ENCODE measurements at regions not wholly inside any gene's neighbourhood (a gene's known extent, or its start where the extent isn't known, plus 50 kb on each side); places are given as distances from the start of the nearest gene placed in this dataset.

DNA sequence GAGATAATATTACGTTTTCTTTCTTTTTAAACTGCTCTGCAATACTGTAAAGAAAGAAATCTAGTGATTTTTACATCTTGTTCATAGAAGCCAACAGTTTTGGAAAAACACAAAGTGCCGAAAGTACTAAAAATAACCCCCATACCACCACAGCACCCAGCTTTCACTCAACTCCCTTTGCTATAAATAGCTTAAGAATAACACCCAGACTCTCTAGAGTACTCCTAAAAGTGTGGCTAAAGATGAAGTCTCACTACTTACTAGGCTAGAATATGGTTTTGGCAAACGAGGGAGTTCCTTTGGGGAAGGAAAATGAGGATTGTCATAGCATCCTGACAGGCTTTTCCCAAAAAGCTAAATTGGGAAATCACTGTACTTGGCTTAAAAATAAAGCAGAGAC, 151.8 kb upstream of the ANK3 start:
- TF ChIP-seq, protein P1, sequence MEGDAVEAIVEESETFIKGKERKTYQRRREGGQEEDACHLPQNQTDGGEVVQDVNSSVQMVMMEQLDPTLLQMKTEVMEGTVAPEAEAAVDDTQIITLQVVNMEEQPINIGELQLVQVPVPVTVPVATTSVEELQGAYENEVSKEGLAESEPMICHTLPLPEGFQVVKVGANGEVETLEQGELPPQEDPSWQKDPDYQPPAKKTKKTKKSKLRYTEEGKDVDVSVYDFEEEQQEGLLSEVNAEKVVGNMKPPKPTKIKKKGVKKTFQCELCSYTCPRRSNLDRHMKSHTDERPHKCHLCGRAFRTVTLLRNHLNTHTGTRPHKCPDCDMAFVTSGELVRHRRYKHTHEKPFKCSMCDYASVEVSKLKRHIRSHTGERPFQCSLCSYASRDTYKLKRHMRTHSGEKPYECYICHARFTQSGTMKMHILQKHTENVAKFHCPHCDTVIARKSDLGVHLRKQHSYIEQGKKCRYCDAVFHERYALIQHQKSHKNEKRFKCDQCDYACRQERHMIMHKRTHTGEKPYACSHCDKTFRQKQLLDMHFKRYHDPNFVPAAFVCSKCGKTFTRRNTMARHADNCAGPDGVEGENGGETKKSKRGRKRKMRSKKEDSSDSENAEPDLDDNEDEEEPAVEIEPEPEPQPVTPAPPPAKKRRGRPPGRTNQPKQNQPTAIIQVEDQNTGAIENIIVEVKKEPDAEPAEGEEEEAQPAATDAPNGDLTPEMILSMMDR (IDR thresholded peaks at IDR 0.05; ENCODE audit: partially characterized antibody, unreplicated experiment): no peak
- Mint-ChIP-seq H3K4me1 (ENCODE audit: low read depth, unreplicated experiment) (no peaks in the 10 kb centered on the region), H3K36me3 (ENCODE audit: unreplicated experiment) (no peaks in the 10 kb centered on the region), H3K27ac (ENCODE audit: unreplicated experiment) (no peak overlapping the region), H3K4me3 (ENCODE audit: unreplicated experiment) (no peak overlapping the region), H3K9me3 (ENCODE audit: unreplicated experiment) (no peaks in the 10 kb centered on the region), H3K27me3 (ENCODE audit: unreplicated experiment) (no peaks in the 10 kb centered on the region)
- no peak for DNase-seq

DNA sequence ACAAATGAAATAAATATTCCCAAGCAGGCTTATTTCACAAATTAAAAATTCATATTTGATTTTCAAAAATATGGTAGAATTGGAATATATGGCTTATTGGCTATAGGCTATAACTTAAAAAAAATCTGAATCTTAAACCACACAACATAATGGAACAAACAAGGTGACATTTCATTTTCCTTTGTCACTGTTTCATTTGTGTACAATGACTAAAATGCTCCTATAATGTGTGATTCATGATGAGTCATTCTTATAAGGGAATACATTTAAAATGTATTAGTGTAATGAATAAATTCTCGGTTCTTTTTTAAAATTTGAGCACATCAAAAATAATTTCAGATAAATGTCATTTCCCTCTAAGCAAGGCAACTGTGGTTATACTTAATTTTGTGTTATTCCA, 148.0 kb upstream of the ANK3 start:
- H3K9me3 Mint-ChIP-seq (ENCODE audit: unreplicated experiment): no peaks in the 10 kb centered on the region
- no peak overlapping the region for H3K4me3 Mint-ChIP-seq (ENCODE audit: unreplicated experiment)
- DNase-seq: no peak
- H3K27me3 Mint-ChIP-seq (ENCODE audit: unreplicated experiment): no peaks in the 10 kb centered on the region
- TF ChIP-seq, protein P1 (IDR thresholded peaks at IDR 0.05; ENCODE audit: partially characterized antibody, unreplicated experiment): no peak
- no peaks in the 10 kb centered on the region for H3K4me1 Mint-ChIP-seq (ENCODE audit: low read depth, unreplicated experiment)
- no peaks in the 10 kb centered on the region for H3K36me3 Mint-ChIP-seq (ENCODE audit: unreplicated experiment)
- H3K27ac Mint-ChIP-seq (ENCODE audit: unreplicated experiment): no peak overlapping the region

DNA sequence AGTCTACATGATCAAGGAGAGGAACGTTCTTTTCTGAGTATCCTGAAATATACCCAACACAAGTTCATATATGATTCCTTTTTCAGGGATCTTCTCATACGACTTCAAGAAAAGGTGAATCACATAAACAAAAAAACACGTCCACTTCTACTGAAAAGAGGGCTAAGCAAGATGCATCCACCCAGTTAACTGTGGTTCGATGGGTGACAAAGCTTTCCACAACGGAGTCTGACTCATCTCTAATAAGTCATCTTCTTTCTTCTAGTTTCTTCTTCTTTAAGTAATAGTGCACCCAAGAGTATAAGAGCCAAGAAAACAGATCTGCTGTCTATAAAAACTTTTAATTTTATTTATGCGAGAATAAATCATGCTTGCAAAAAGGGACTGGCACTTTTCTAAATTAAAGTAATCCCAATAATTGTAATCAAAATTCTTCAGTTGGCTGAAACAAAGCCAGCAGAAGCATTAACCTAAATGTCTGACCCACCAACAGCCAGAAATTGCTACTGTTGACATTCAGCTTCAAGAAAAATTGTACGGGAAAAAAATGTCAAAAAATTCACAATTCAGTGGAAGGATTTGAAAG, 146.9 kb upstream of the ANK3 start:
- H3K4me3 Mint-ChIP-seq (ENCODE audit: unreplicated experiment): no peak overlapping the region
- H3K4me1 Mint-ChIP-seq (ENCODE audit: low read depth, unreplicated experiment): no peaks in the 10 kb centered on the region
- H3K9me3 Mint-ChIP-seq (ENCODE audit: unreplicated experiment): no peaks in the 10 kb centered on the region
- no peak for DNase-seq
- no peaks in the 10 kb centered on the region for H3K27me3 Mint-ChIP-seq (ENCODE audit: unreplicated experiment)
- TF ChIP-seq, protein P1 (IDR thresholded peaks at IDR 0.05; ENCODE audit: partially characterized antibody, unreplicated experiment): no peak
- no peaks in the 10 kb centered on the region for H3K36me3 Mint-ChIP-seq (ENCODE audit: unreplicated experiment)
- no peak overlapping the region for H3K27ac Mint-ChIP-seq (ENCODE audit: unreplicated experiment)

DNA sequence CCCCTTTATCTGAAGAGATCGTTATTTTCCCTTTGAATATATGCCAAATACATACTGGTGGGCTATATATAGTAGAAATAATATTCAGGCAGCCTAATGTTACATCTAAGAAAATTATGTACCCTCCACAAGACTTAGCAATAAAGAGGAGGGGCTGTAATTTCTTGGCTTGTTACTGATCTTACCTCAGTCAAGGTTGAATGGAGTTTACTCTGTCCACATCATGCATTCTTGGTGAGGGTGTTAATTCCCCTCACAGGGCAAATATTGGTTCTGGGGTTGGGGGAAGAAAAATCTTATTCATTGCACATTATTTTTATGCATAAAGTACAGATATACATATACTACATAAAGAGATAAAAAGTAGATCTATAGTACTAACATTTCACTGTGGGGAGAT, 145.8 kb upstream of the ANK3 start:
- no peak overlapping the region for H3K27ac Mint-ChIP-seq (ENCODE audit: unreplicated experiment)
- no peaks in the 10 kb centered on the region for H3K27me3 Mint-ChIP-seq (ENCODE audit: unreplicated experiment)
- no peaks in the 10 kb centered on the region for H3K4me1 Mint-ChIP-seq (ENCODE audit: low read depth, unreplicated experiment)
- TF ChIP-seq, protein P1 (IDR thresholded peaks at IDR 0.05; ENCODE audit: partially characterized antibody, unreplicated experiment): no peak
- no peak for DNase-seq
- H3K36me3 Mint-ChIP-seq (ENCODE audit: unreplicated experiment): no peaks in the 10 kb centered on the region
- no peaks in the 10 kb centered on the region for H3K9me3 Mint-ChIP-seq (ENCODE audit: unreplicated experiment)
- H3K4me3 Mint-ChIP-seq (ENCODE audit: unreplicated experiment): no peak overlapping the region

DNA sequence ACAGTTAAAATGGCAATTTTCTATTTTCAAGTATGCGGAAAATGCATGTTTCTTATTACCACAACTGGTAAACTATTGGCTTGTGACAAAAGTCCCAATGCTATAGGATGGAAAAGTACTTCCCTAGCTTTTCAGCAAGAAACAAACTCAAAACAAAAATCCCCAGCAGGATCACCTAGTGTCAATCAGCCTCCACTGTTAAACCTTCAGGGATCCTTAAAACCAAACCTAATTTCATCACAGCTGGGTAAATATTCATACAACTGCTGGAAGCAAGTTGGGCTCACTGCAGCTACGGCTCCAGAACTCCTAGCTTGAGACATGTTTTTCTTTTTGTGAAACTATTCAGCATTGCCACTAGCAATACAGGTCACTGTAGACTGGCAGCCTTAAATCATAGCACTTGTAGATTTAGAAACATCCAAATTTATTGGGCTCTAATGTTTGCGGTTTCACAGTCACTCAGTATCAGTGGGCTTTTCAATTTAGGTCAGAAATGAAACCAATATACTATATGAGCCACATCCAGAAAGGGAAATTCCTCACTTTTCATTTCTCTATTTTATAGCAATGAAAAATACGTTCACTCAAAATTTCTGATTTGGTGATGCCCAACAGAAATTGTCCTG, 145.2 kb upstream of the ANK3 start:
- no peak for DNase-seq
- Mint-ChIP-seq H3K27ac (ENCODE audit: unreplicated experiment) (no peak overlapping the region), H3K4me3 (ENCODE audit: unreplicated experiment) (no peak overlapping the region), H3K36me3 (ENCODE audit: unreplicated experiment) (no peaks in the 10 kb centered on the region), H3K27me3 (ENCODE audit: unreplicated experiment) (no peaks in the 10 kb centered on the region), H3K4me1 (ENCODE audit: low read depth, unreplicated experiment) (no peaks in the 10 kb centered on the region), H3K9me3 (ENCODE audit: unreplicated experiment) (no peaks in the 10 kb centered on the region)
- TF ChIP-seq, protein P1 (IDR thresholded peaks at IDR 0.05; ENCODE audit: partially characterized antibody, unreplicated experiment): no peak
